SK-N-SH treated with all-trans-retinoic acid at 6 μM for 48 hours (cell line): ENCODE measurements at regions not wholly inside any gene's neighbourhood (a gene's known extent, or its start where the extent isn't known, plus 50 kb on each side); places are given as distances from the start of the nearest gene placed in this dataset.
"Not testable (repeated sequence)": the region's sequence is repeated elsewhere in the genome, so short reads cannot be mapped to it uniquely, and the experiment has no call there.

Experiments
- ATAC-seq: fragments of 200-7000 bp; cut with Tn5 transposase; 3 replicates; pipeline ENCODE4 v1.9.1; 2020; ENCODE audit warnings: mild to moderate bottlenecking, moderate library complexity
- ARNTL ChIP-seq: fragments of 450-650 bp; formaldehyde crosslinking; IDR thresholded peaks from 2 replicates; pipeline ENCODE4 v1.5.0; 2020; ENCODE audit warnings: low read depth, mild to moderate bottlenecking, moderate library complexity, borderline replicate concordance
- BACH2 ChIP-seq: fragments of 250-450 bp; sonication (Bioruptor Pico); IDR thresholded peaks from 2 replicates; pipeline ENCODE4 v1.9.0; 2021; ENCODE audit warnings: mild to moderate bottlenecking, borderline replicate concordance
- CSDC2 ChIP-seq: fragments of 250-450 bp; sonication (Bioruptor Pico); IDR thresholded peaks from 2 replicates; pipeline ENCODE4 v1.5.0; 2020; ENCODE audit warnings: mild to moderate bottlenecking, moderate library complexity
- CSRNP3 ChIP-seq: fragments of 250-450 bp; sonication (Bioruptor Pico); IDR thresholded peaks from 2 replicates; pipeline ENCODE4 v1.5.1; 2021; ENCODE audit warnings: mild to moderate bottlenecking, moderate library complexity
- ESRRG ChIP-seq: fragments of 250-450 bp; sonication (Bioruptor Pico); IDR thresholded peaks from 2 replicates; pipeline ENCODE4 v1.6.1; 2021; ENCODE audit warnings: mild to moderate bottlenecking
- GLIS3 ChIP-seq: fragments of 250-450 bp; sonication (Bioruptor Pico); IDR thresholded peaks from 2 replicates; pipeline ENCODE4 v1.5.0; 2020; ENCODE audit warnings: mild to moderate bottlenecking, moderate library complexity
- ISL1 ChIP-seq: fragments of 250-450 bp; sonication (Bioruptor Pico); IDR thresholded peaks from 2 replicates; pipeline ENCODE4 v2.1.2; 2022; ENCODE audit warnings: mild to moderate bottlenecking, moderate library complexity
- PPARA ChIP-seq: fragments of 250-450 bp; sonication (Bioruptor Pico); IDR thresholded peaks from 2 replicates; pipeline ENCODE4 v1.5.0; 2020; ENCODE audit warnings: mild to moderate bottlenecking, borderline replicate concordance
- RARB ChIP-seq: fragments of 250-450 bp; sonication (Bioruptor Pico); IDR thresholded peaks from 2 replicates; pipeline ENCODE4 v1.8.0; 2021; ENCODE audit warnings: mild to moderate bottlenecking, moderate library complexity
- SNAI2 ChIP-seq: fragments of 250-450 bp; sonication (Bioruptor Pico); IDR thresholded peaks from 2 replicates; pipeline ENCODE4 v1.5.0; 2020; ENCODE audit warnings: mild to moderate bottlenecking, moderate library complexity
- TCF4 ChIP-seq: fragments of 250-450 bp; sonication (Bioruptor Pico); IDR thresholded peaks from 2 replicates; pipeline ENCODE4 v1.8.0; 2021; ENCODE audit warnings: mild to moderate bottlenecking, moderate library complexity, borderline replicate concordance
- TOX ChIP-seq: fragments of 250-450 bp; sonication (Bioruptor Pico); IDR thresholded peaks from 2 replicates; pipeline ENCODE4 v1.8.0; 2021; ENCODE audit warnings: mild to moderate bottlenecking, moderate library complexity, borderline replicate concordance
- TSHZ2 ChIP-seq: fragments of 250-450 bp; sonication (Bioruptor Pico); IDR thresholded peaks from 2 replicates; pipeline ENCODE4 v1.5.0; 2020; ENCODE audit warnings: mild to moderate bottlenecking, moderate library complexity
- ZC3H10 ChIP-seq: fragments of 250-450 bp; sonication (Bioruptor Pico); IDR thresholded peaks from 2 replicates; pipeline ENCODE4 v1.5.1; 2021; ENCODE audit warnings: mild to moderate bottlenecking, moderate library complexity
- ZFP3 ChIP-seq: fragments of 250-450 bp; sonication (Bioruptor Pico); IDR thresholded peaks from 2 replicates; pipeline ENCODE4 v1.5.0; 2020; ENCODE audit warnings: mild to moderate bottlenecking, moderate library complexity
- ZFP30 ChIP-seq: fragments of 450-650 bp; formaldehyde crosslinking; IDR thresholded peaks from 2 replicates; pipeline ENCODE4 v1.5.0; 2022; ENCODE audit warnings: mild to moderate bottlenecking, moderate library complexity
- ZNF565 ChIP-seq: fragments of 450-650 bp; formaldehyde crosslinking; conservative IDR thresholded peaks from 2 replicates; pipeline ENCODE4 v1.5.0; 2020; ENCODE audit warnings: low read depth, mild to moderate bottlenecking, moderate library complexity
- ZNF70 ChIP-seq: fragments of 450-650 bp; formaldehyde crosslinking; IDR thresholded peaks from 2 replicates; pipeline ENCODE4 v1.5.0; 2020; ENCODE audit warnings: mild to moderate bottlenecking, moderate library complexity
- ZNF8 ChIP-seq: fragments of 450-650 bp; formaldehyde crosslinking; IDR thresholded peaks from 2 replicates; pipeline ENCODE4 v1.5.0; 2020; ENCODE audit warnings: mild to moderate bottlenecking, moderate library complexity
- TF ChIP-seq, protein P1 (sequence below): fragments of 250-450 bp; sonication (Bioruptor Pico); IDR thresholded peaks from 2 replicates; pipeline ENCODE4 v1.8.0; 2021; ENCODE audit warnings: low read depth, mild to moderate bottlenecking, moderate library complexity, borderline replicate concordance
- TF ChIP-seq, protein P2 (sequence below): fragments of 250-450 bp; sonication (Bioruptor Pico); IDR thresholded peaks from 2 replicates; pipeline ENCODE4 v1.5.1; 2020; ENCODE audit warnings: low read depth, mild to moderate bottlenecking, moderate library complexity
- TF ChIP-seq, protein P3 (sequence below): fragments of 250-450 bp; sonication (Bioruptor Pico); IDR thresholded peaks from 2 replicates; pipeline ENCODE4 v1.8.0; 2020; ENCODE audit warnings: mild to moderate bottlenecking, moderate library complexity, borderline replicate concordance

DNA sequence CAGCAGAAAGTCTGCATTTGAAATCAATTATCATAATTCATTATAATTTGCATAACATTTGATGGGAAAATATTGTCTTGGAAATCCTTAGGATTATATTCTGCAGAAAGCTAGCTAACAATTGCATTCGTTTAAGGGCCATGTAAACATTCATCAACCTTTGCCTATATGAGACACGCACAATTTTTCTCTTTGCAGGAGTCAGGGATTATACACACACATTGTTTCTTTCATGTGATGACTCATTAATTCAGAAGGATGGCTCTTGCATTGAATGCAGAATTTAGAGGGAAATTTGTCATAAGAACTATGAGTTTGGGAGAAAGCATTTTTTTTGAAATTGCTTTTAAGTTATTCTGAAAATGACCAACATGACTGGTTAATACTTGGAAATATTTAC is 844.7 kb downstream of the DIPK2A start:
- TF ChIP-seq ARNTL (no peak), TOX (no peak), ZNF70 (CRISPR knock-in tag) (no peak), ZC3H10 (CRISPR knock-in tag) (no peak), ZFP30 (CRISPR knock-in tag) (no peak), TSHZ2 (CRISPR knock-in tag) (no peak), GLIS3 (no peak), PPARA (CRISPR knock-in tag) (no peak), ZNF565 (CRISPR knock-in tag) (no peak), ZNF8 (CRISPR knock-in tag) (no peak), CSDC2 (no peak), RARB (no peak), BACH2 (no peak), ESRRG (CRISPR knock-in tag) (no peak), ISL1 (CRISPR knock-in tag) (no peak), TCF4 (no peak), CSRNP3 (CRISPR knock-in tag) (no peak)
- TF ChIP-seq, protein P1, sequence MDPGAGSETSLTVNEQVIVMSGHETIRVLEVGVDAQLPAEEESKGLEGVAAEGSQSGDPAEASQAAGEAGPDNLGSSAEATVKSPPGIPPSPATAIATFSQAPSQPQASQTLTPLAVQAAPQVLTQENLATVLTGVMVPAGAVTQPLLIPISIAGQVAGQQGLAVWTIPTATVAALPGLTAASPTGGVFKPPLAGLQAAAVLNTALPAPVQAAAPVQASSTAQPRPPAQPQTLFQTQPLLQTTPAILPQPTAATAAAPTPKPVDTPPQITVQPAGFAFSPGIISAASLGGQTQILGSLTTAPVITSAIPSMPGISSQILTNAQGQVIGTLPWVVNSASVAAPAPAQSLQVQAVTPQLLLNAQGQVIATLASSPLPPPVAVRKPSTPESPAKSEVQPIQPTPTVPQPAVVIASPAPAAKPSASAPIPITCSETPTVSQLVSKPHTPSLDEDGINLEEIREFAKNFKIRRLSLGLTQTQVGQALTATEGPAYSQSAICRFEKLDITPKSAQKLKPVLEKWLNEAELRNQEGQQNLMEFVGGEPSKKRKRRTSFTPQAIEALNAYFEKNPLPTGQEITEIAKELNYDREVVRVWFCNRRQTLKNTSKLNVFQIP (CRISPR knock-in tag), result no peak
- TF ChIP-seq, protein P2, sequence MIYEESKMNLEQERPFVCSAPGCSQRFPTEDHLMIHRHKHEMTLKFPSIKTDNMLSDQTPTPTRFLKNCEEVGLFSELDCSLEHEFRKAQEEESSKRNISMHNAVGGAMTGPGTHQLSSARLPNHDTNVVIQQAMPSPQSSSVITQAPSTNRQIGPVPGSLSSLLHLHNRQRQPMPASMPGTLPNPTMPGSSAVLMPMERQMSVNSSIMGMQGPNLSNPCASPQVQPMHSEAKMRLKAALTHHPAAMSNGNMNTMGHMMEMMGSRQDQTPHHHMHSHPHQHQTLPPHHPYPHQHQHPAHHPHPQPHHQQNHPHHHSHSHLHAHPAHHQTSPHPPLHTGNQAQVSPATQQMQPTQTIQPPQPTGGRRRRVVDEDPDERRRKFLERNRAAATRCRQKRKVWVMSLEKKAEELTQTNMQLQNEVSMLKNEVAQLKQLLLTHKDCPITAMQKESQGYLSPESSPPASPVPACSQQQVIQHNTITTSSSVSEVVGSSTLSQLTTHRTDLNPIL (CRISPR knock-in tag), result no peak
- TF ChIP-seq, protein P3, sequence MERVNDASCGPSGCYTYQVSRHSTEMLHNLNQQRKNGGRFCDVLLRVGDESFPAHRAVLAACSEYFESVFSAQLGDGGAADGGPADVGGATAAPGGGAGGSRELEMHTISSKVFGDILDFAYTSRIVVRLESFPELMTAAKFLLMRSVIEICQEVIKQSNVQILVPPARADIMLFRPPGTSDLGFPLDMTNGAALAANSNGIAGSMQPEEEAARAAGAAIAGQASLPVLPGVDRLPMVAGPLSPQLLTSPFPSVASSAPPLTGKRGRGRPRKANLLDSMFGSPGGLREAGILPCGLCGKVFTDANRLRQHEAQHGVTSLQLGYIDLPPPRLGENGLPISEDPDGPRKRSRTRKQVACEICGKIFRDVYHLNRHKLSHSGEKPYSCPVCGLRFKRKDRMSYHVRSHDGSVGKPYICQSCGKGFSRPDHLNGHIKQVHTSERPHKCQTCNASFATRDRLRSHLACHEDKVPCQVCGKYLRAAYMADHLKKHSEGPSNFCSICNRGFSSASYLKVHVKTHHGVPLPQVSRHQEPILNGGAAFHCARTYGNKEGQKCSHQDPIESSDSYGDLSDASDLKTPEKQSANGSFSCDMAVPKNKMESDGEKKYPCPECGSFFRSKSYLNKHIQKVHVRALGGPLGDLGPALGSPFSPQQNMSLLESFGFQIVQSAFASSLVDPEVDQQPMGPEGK (CRISPR knock-in tag), result no peak
- TF ChIP-seq, all 23 proteins: peak for 0
- ATAC-seq, result no peak

DNA sequence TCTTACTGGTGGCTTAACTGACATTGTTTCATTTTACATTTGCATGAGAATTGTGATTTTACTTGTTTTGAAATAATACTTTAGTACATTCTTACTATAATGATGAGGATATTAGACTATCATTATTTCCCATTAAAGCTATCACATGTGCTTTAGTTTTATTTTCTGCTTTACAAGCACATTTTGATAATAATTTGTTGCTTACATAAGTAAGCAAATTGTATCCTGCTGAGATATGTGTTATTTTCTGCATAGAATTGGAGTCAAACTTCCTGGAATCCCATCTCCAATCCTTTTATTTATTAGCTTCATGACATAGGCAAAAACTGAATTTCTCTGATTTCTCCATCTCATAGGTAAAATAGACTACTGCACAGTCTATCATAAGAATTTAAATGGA is 847.4 kb downstream of the DIPK2A start:
- ATAC-seq, result no peak
- TF ChIP-seq ZNF8 (CRISPR knock-in tag) (no peak), TOX (no peak), ESRRG (CRISPR knock-in tag) (no peak), CSDC2 (no peak), SNAI2 (CRISPR knock-in tag) (no peak), ZFP3 (no peak), ARNTL (no peak), PPARA (CRISPR knock-in tag) (no peak), ISL1 (CRISPR knock-in tag) (no peak), GLIS3 (no peak)
- TF ChIP-seq, protein P2 (CRISPR knock-in tag), result no peak
- TF ChIP-seq, protein P3 (CRISPR knock-in tag), result no peak
- TF ChIP-seq, all 23 proteins: peak for 0

GRCh38 chr3:144820232-144820631 is 848.6 kb downstream of the DIPK2A start:
- ATAC-seq, result not testable (repeated sequence)
